Hepatocyte (in vitro differentiated cells): ENCODE measurements at regions not wholly inside any gene's neighbourhood (a gene's known extent, or its start where the extent isn't known, plus 50 kb on each side); places are given as distances from the start of the nearest gene placed in this dataset.

Experiments used
- DNase-seq: peaks from one replicate; pipeline ENCODE4 v3.0.0-alpha.2; 2016; ENCODE audit warnings: low spot score
- H2AFZ ChIP-seq: fragments of 200-600 bp; sonication (generic); 2 replicates; pipeline ENCODE4 v1.6.0; 2016; ENCODE audit warnings: antibody characterized with exemption, mild to moderate bottlenecking
- H3K27ac ChIP-seq: fragments of 200-600 bp; sonication (generic); 2 replicates; pipeline ENCODE4 v1.5.1; 2016; ENCODE audit warnings: mild to moderate bottlenecking
- H3K27me3 ChIP-seq: fragments of 200-600 bp; sonication (generic); 2 replicates; pipeline ENCODE4 v1.6.1; 2016
- H3K36me3 ChIP-seq: fragments of 200-600 bp; sonication (generic); replicated peaks from 2 replicates; pipeline ENCODE4 v1.5.1; 2016; ENCODE audit warnings: low read depth; ENCODE audit not compliant: insufficient read depth
- H3K4me1 ChIP-seq: fragments of 200-600 bp; sonication (generic); 2 replicates; pipeline ENCODE4 v1.5.1; 2016; ENCODE audit warnings: mild to moderate bottlenecking, moderate library complexity; ENCODE audit not compliant: insufficient read depth
- H3K4me2 ChIP-seq: fragments of 200-600 bp; sonication (generic); 2 replicates; pipeline ENCODE4 v1.6.0; 2016
- H3K4me3 ChIP-seq: fragments of 200-600 bp; sonication (generic); 2 replicates; pipeline ENCODE4 v1.5.1; 2016; ENCODE audit warnings: mild to moderate bottlenecking
- H3K79me2 ChIP-seq: fragments of 200-600 bp; sonication (generic); 2 replicates; pipeline ENCODE4 v1.6.0; 2017; ENCODE audit warnings: mild to moderate bottlenecking
- H3K9me2 ChIP-seq: fragments of 200-600 bp; sonication (generic); replicated peaks from 2 replicates; pipeline ENCODE4 v1.6.0; 2017; ENCODE audit warnings: mild to moderate bottlenecking; ENCODE audit not compliant: insufficient read depth
- H3K9me3 ChIP-seq: fragments of 200-600 bp; sonication (generic); 2 replicates; pipeline ENCODE4 v1.5.1; 2016; ENCODE audit warnings: low read depth, mild to moderate bottlenecking
- H4K20me1 ChIP-seq: fragments of 200-600 bp; sonication (generic); 2 replicates; pipeline ENCODE4 v1.6.0; 2016; ENCODE audit warnings: mild to moderate bottlenecking; ENCODE audit not compliant: insufficient read depth, poor library complexity, severe bottlenecking
- CTCF ChIP-seq: fragments of 200-600 bp; sonication (generic); IDR thresholded peaks from 2 replicates; pipeline ENCODE4 v1.5.1; 2016; ENCODE audit warnings: antibody characterized with exemption, mild to moderate bottlenecking; ENCODE audit not compliant: poor library complexity
- EZH2 ChIP-seq: fragments of 200-600 bp; sonication (generic); IDR thresholded peaks from 2 replicates; pipeline ENCODE4 v1.6.1; 2016; ENCODE audit warnings: antibody characterized with exemption, mild to moderate bottlenecking, borderline replicate concordance
- EZH2phosphoT487 ChIP-seq: fragments of 200-600 bp; sonication (generic); IDR thresholded peaks from one replicate; pipeline ENCODE4 v1.6.1; 2018; ENCODE audit warnings: antibody characterized with exemption, mild to moderate bottlenecking, low read depth, moderate library complexity; ENCODE audit not compliant: unreplicated experiment, severe bottlenecking
- WGBS: methylation state at CpG from one replicate; pipeline ENCODE4 v1.1.6; 2016; ENCODE audit warnings: low lambda C conversion rate; ENCODE audit errors: missing lambda C conversion rate; 5-methylcytosine and 5-hydroxymethylcytosine counted together

- H4K20me1 ChIP-seq = no peaks in the 10 kb centered on the region
- no peaks in the 10 kb centered on the region for H3K79me2 ChIP-seq
- no peak overlapping the region for H3K4me2 ChIP-seq
- H3K27me3 ChIP-seq = no peaks in the 10 kb centered on the region
- no peaks in the 10 kb centered on the region for H3K4me1 ChIP-seq
- DNase-seq = no peak
- H3K36me3 ChIP-seq = no peaks in the 10 kb centered on the region
- TF ChIP-seq EZH2phosphoT487 (no peak), CTCF (no peak), EZH2 (no peak)
- H3K9me2 ChIP-seq = no peaks in the 10 kb centered on the region
- no peaks in the 10 kb centered on the region for H3K9me3 ChIP-seq
- no peak overlapping the region for H3K27ac ChIP-seq
- 91% methylated on average over 3 of the region's 3 CpGs for WGBS
- no peak overlapping the region for H3K4me3 ChIP-seq
- H2AFZ ChIP-seq = no peak overlapping the region
These were observed 271.2 kb upstream of the AGA start for GRCh38 chr4:177713454-177713853.

GRCh38 chr4:177717407-177717806 lies 275.2 kb upstream of the AGA start:
- no peak overlapping the region for H3K27ac ChIP-seq
- no peaks in the 10 kb centered on the region for H3K9me3 ChIP-seq
- H3K27me3 ChIP-seq = no peaks in the 10 kb centered on the region
- H2AFZ ChIP-seq = no peak overlapping the region
- no peak overlapping the region for H3K4me2 ChIP-seq
- WGBS = 83% methylated on average over 1 of the region's 1 CpG
- no peaks in the 10 kb centered on the region for H3K36me3 ChIP-seq
- H3K4me3 ChIP-seq = no peak overlapping the region
- DNase-seq = no peak
- no peaks in the 10 kb centered on the region for H3K79me2 ChIP-seq
- no peaks in the 10 kb centered on the region for H3K9me2 ChIP-seq
- TF ChIP-seq CTCF (no peak), EZH2 (no peak), EZH2phosphoT487 (no peak)
- H4K20me1 ChIP-seq = no peaks in the 10 kb centered on the region
- H3K4me1 ChIP-seq = no peaks in the 10 kb centered on the region

- Histone ChIP-seq H3K27me3 (no peaks in the 10 kb centered on the region), H3K4me1 (no peaks in the 10 kb centered on the region), H3K79me2 (no peaks in the 10 kb centered on the region), H2AFZ (no peak overlapping the region), H3K4me3 (no peak overlapping the region), H3K9me3 (no peaks in the 10 kb centered on the region), H3K27ac (no peak overlapping the region), H3K9me2 (no peaks in the 10 kb centered on the region), H4K20me1 (no peaks in the 10 kb centered on the region), H3K4me2 (no peak overlapping the region), H3K36me3 (no peaks in the 10 kb centered on the region)
- DNase-seq = no peak
- TF ChIP-seq CTCF (no peak), EZH2 (no peak), EZH2phosphoT487 (no peak)
- 88% methylated on average over 4 of the region's 4 CpGs for WGBS
These were observed 276.3 kb upstream of the AGA start for GRCh38 chr4:177718514-177718913.

GRCh38 chr4:177726111-177726510 lies 283.9 kb upstream of the AGA start:
- H3K4me1 ChIP-seq = no peaks in the 10 kb centered on the region
- WGBS = 33% methylated on average over 3 of the region's 3 CpGs
- H3K27ac ChIP-seq = no peak overlapping the region
- H3K4me2 ChIP-seq = no peak overlapping the region
- H3K9me2 ChIP-seq = no peaks in the 10 kb centered on the region
- H3K4me3 ChIP-seq = no peak overlapping the region
- TF ChIP-seq EZH2phosphoT487 (no peak), EZH2 (no peak), CTCF (no peak)
- H3K79me2 ChIP-seq = no peaks in the 10 kb centered on the region
- DNase-seq = no peak
- no peaks in the 10 kb centered on the region for H4K20me1 ChIP-seq
- no peaks in the 10 kb centered on the region for H3K27me3 ChIP-seq
- H3K36me3 ChIP-seq = no peaks in the 10 kb centered on the region
- H3K9me3 ChIP-seq = no peaks in the 10 kb centered on the region
- H2AFZ ChIP-seq = no peak overlapping the region
